Chondrocyte (in vitro differentiated cells): ENCODE measurements at regions not wholly inside any gene's neighbourhood (a gene's known extent, or its start where the extent isn't known, plus 50 kb on each side); places are given as distances from the start of the nearest gene placed in this dataset.

Experiments used
- DNase-seq: peaks from one replicate; pipeline ENCODE4 v3.0.0; 2021; ENCODE audit warnings: mixed read lengths, low spot score
- H3K27ac Mint-ChIP-seq: one replicate; pipeline ENCODE4 v1.8.0; 2021; ENCODE audit warnings: mild to moderate bottlenecking, moderate library complexity, mixed read lengths; ENCODE audit not compliant: unreplicated experiment
- H3K27me3 Mint-ChIP-seq: 2 replicates; pipeline ENCODE4 v1.8.0; 2021; ENCODE audit warnings: low read depth, mixed read lengths
- H3K36me3 Mint-ChIP-seq: 2 replicates; pipeline ENCODE4 v1.8.0; 2021; ENCODE audit warnings: low read depth, mixed read lengths
- H3K4me1 Mint-ChIP-seq: 2 replicates; pipeline ENCODE4 v1.8.0; 2021; ENCODE audit warnings: low read depth, mild to moderate bottlenecking, mixed read lengths
- H3K4me3 Mint-ChIP-seq: one replicate; pipeline ENCODE4 v1.8.0; 2021; ENCODE audit warnings: mild to moderate bottlenecking, moderate library complexity, mixed read lengths; ENCODE audit not compliant: unreplicated experiment
- H3K9me3 Mint-ChIP-seq: 2 replicates; pipeline ENCODE4 v1.8.0; 2021; ENCODE audit warnings: low read depth, mixed read lengths
- TF ChIP-seq, protein P1 (sequence below): fragments of 200-600 bp; sonication (generic); IDR thresholded peaks from 2 replicates; pipeline ENCODE4 v1.5.0; 2021; ENCODE audit warnings: antibody characterized with exemption, mild to moderate bottlenecking, moderate library complexity

- H3K36me3 Mint-ChIP-seq: no peaks in the 10 kb centered on the region
- H3K4me1 Mint-ChIP-seq: no peaks in the 10 kb centered on the region
- no peaks in the 10 kb centered on the region for H3K27me3 Mint-ChIP-seq
- TF ChIP-seq, protein P1, sequence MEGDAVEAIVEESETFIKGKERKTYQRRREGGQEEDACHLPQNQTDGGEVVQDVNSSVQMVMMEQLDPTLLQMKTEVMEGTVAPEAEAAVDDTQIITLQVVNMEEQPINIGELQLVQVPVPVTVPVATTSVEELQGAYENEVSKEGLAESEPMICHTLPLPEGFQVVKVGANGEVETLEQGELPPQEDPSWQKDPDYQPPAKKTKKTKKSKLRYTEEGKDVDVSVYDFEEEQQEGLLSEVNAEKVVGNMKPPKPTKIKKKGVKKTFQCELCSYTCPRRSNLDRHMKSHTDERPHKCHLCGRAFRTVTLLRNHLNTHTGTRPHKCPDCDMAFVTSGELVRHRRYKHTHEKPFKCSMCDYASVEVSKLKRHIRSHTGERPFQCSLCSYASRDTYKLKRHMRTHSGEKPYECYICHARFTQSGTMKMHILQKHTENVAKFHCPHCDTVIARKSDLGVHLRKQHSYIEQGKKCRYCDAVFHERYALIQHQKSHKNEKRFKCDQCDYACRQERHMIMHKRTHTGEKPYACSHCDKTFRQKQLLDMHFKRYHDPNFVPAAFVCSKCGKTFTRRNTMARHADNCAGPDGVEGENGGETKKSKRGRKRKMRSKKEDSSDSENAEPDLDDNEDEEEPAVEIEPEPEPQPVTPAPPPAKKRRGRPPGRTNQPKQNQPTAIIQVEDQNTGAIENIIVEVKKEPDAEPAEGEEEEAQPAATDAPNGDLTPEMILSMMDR: no peak
- no peak for DNase-seq
- H3K27ac Mint-ChIP-seq: no peak overlapping the region
- no peak overlapping the region for H3K4me3 Mint-ChIP-seq
- peaks cover 3% of the 10 kb centered on the region for H3K9me3 Mint-ChIP-seq
Measured at GRCh38 chr10:8489232-8489631, 434.7 kb downstream of the GATA3 start.

- DNase-seq: no peak
- Mint-ChIP-seq H3K27ac (no peak overlapping the region), H3K4me3 (no peak overlapping the region), H3K9me3 (peaks cover 3% of the 10 kb centered on the region), H3K36me3 (no peaks in the 10 kb centered on the region), H3K27me3 (no peaks in the 10 kb centered on the region), H3K4me1 (no peaks in the 10 kb centered on the region)
- TF ChIP-seq, protein P1: no peak
Measured at GRCh38 chr10:8489823-8490222, 435.3 kb downstream of the GATA3 start.

- no peaks in the 10 kb centered on the region for H3K27me3 Mint-ChIP-seq
Measured at GRCh38 chr10:8498290-8498689, 443.8 kb downstream of the GATA3 start.

DNA sequence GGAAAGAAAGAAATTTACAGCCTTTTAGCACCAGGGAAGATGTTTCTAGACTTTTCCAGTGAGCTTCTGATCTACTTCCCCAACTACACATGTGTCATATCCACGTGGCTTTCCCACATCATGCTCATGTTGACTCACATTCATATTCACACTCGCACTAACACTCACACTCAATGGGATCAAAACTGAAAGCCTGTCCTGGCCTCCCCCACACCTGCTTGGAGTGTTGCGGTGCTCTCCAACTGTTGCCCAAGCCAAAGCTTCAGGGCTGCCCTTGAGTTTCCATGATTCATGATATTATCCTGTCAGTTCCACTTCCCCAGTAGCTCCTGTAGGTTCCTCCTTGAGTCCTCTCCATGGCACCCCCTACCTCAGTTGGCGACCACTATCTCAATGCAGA lies 444.4 kb downstream of the GATA3 start:
- TF ChIP-seq, protein P1: no peak
- Mint-ChIP-seq H3K36me3 (no peaks in the 10 kb centered on the region), H3K4me1 (no peaks in the 10 kb centered on the region), H3K9me3 (no peaks in the 10 kb centered on the region), H3K27me3 (no peaks in the 10 kb centered on the region), H3K27ac (no peak overlapping the region), H3K4me3 (no peak overlapping the region)
- DNase-seq: no peak

More at GRCh38 chr10:8498290-8498689, 443.8 kb downstream of the GATA3 start:
- Mint-ChIP-seq H3K9me3 (no peaks in the 10 kb centered on the region), H3K36me3 (no peaks in the 10 kb centered on the region), H3K4me3 (no peak overlapping the region), H3K4me1 (no peaks in the 10 kb centered on the region), H3K27ac (no peak overlapping the region)
- DNase-seq: no peak
- TF ChIP-seq, protein P1: no peak

DNA sequence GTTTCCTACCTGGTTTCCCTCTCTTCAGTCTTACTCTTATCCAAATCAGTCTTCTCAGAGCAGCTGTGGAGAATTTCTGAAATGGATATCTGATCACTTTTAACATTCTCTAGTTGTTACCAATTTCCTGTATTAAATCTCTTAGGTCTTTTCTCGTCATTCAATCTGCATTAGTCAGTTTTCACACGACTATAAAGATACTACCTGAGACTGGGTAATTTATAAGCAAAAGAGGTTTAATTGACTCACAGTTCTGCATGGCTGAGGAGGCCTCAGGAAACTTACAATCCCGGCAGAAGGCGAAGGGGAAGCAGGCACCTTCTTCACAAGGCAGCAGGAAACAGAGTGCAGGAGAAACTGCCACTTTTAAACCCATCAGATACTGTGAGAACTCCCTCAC lies 444.8 kb downstream of the GATA3 start:
- H3K27me3 Mint-ChIP-seq: peaks cover 3% of the 10 kb centered on the region
- TF ChIP-seq, protein P1: no peak
- no peak overlapping the region for H3K4me3 Mint-ChIP-seq
- no peak overlapping the region for H3K27ac Mint-ChIP-seq
- no peaks in the 10 kb centered on the region for H3K36me3 Mint-ChIP-seq
- H3K4me1 Mint-ChIP-seq: no peaks in the 10 kb centered on the region
- DNase-seq: no peak
- no peaks in the 10 kb centered on the region for H3K9me3 Mint-ChIP-seq
